B cell (primary cell): ENCODE measurements at regions not wholly inside any gene's neighbourhood (a gene's known extent, or its start where the extent isn't known, plus 50 kb on each side); places are given as distances from the start of the nearest gene placed in this dataset.

Source experiments
- ATAC-seq: fragments of 200-7000 bp; cut with Tn5 transposase; one replicate; pipeline ENCODE4 v1.10.0; 2021; ENCODE audit warnings: low read depth, mild to moderate bottlenecking, moderate number of reproducible peaks, moderate library complexity
- CTCF ChIA-PET: fragments of 350-600 bp; sonication (Branson Sonifier 250); formaldehyde crosslinking; loops from one replicate; lab custom pipeline; 2021; ENCODE audit warnings: antibody characterized with exemption, inconsistent platforms; lab: Charles Lee
- POLR2A ChIA-PET: fragments of 350-600 bp; sonication (Branson Sonifier 250); formaldehyde crosslinking; loops from one replicate; lab custom pipeline; 2021; ENCODE audit warnings: antibody characterized with exemption; lab: Charles Lee
- DNase-seq: peaks from one replicate; pipeline ENCODE4 v3.0.0; 2013
- H2AFZ ChIP-seq: 2 replicates; pipeline ENCODE4 v1.6.1; 2012; ENCODE audit warnings: mild to moderate bottlenecking, low read depth, low read length; ENCODE audit not compliant: insufficient read depth, poor library complexity, severe bottlenecking
- H3K27ac ChIP-seq, 2 donors: 1 replicate in 1 of 2; 2 replicates in 1 of 2; pipeline ENCODE4 v1.5.1; 2012 to 2013; ENCODE audit warnings: low read length in 2 of 2, mild to moderate bottlenecking in 2 of 2, moderate library complexity in 1 of 2
- H3K27me3 ChIP-seq, 4 experiments: fragments of 200-600 bp in 1 of 4; sonication (generic) in 1 of 4; replicated peaks in 1 of 4; 1 replicate in 2 of 4; 2 replicates in 2 of 4; pipeline versions ENCODE4 v1.6.1 to v1.7.0; 2013 to 2016; ENCODE audit warnings: low read length in 3 of 4, mild to moderate bottlenecking in 2 of 4, mixed read lengths in 1 of 4, moderate library complexity in 1 of 4; ENCODE audit not compliant: insufficient read depth in 4 of 4, control insufficient read depth in 3 of 4; ENCODE audit errors: control extremely low read depth in 1 of 4
- H3K36me3 ChIP-seq, 2 experiments: replicated peaks in 1 of 2; 1 replicate in 1 of 2; 2 replicates in 1 of 2; pipeline versions ENCODE4 v1.6.1 to v1.7.1; 2013; ENCODE audit warnings: low read length in 1 of 2; ENCODE audit not compliant: insufficient read depth in 2 of 2, control insufficient read depth in 1 of 2; ENCODE audit errors: control extremely low read depth in 1 of 2, extremely low read depth in 1 of 2
- H3K4me1 ChIP-seq, 2 donors: fragments of 200-600 bp in 1 of 2; sonication (generic) in 1 of 2; 1 replicate in 1 of 2; 2 replicates in 1 of 2; pipeline versions ENCODE4 v1.5.1 to v1.6.1; 2013 to 2017; ENCODE audit warnings: low read length in 2 of 2; ENCODE audit not compliant: control insufficient read depth in 2 of 2, insufficient read depth in 2 of 2
- H3K4me2 ChIP-seq: replicated peaks from 2 replicates; pipeline ENCODE3; 2012; ENCODE audit warnings: mild to moderate bottlenecking, low read depth, low read length; ENCODE audit not compliant: poor library complexity, severe bottlenecking
- H3K4me3 ChIP-seq, 5 experiments: fragments of 200-600 bp in 1 of 5; sonication (generic) in 1 of 5; 1 replicate in 3 of 5; 2 replicates in 2 of 5; pipeline versions ENCODE4 v1.5.1 to v1.7.0; 2011 to 2016; ENCODE audit warnings: low read length in 4 of 5, mild to moderate bottlenecking in 4 of 5, low read depth in 2 of 5, control low read depth in 1 of 5, moderate library complexity in 1 of 5; ENCODE audit not compliant: insufficient read depth in 1 of 5; ENCODE audit errors: control extremely low read depth in 1 of 5, extremely low read depth in 1 of 5
- H3K79me2 ChIP-seq: fragments of 200-600 bp; sonication (generic); one replicate; pipeline ENCODE4 v1.6.0; 2016; ENCODE audit warnings: low read length; ENCODE audit not compliant: control insufficient read depth, insufficient read depth
- H3K9ac ChIP-seq: fragments of 200-600 bp; sonication (generic); 2 replicates; pipeline ENCODE4 v1.6.1; 2017; ENCODE audit warnings: mild to moderate bottlenecking, low read length, moderate library complexity
- H3K9me3 ChIP-seq, 3 donors: one replicate each; pipeline versions ENCODE4 v1.6.1 to v1.7.1; 2013; ENCODE audit warnings: low read length in 2 of 3; ENCODE audit not compliant: control insufficient read depth in 2 of 3, insufficient read depth in 1 of 3; ENCODE audit errors: control extremely low read depth in 1 of 3
- H4K20me1 ChIP-seq: 2 replicates; pipeline ENCODE4 v1.6.0; 2012; ENCODE audit warnings: mild to moderate bottlenecking, low read length; ENCODE audit not compliant: insufficient read depth, control insufficient read depth, poor library complexity, severe bottlenecking
- H3K27ac Mint-ChIP-seq: one replicate; pipeline ENCODE4 v1.8.0; 2021; ENCODE audit warnings: mixed read lengths
- H3K27me3 Mint-ChIP-seq: one replicate; pipeline ENCODE4 v1.8.0; 2021; ENCODE audit warnings: mixed read lengths
- H3K4me1 Mint-ChIP-seq: one replicate; pipeline ENCODE4 v1.8.0; 2021; ENCODE audit warnings: mixed read lengths
- H3K4me3 Mint-ChIP-seq: one replicate; pipeline ENCODE4 v1.8.0; 2021; ENCODE audit warnings: mixed read lengths
- H3K9me3 Mint-ChIP-seq: one replicate; pipeline ENCODE4 v1.8.0; 2022; ENCODE audit warnings: mixed read lengths; ENCODE audit not compliant: insufficient read depth
- CTCF ChIP-seq: fragments of 200-600 bp; IDR thresholded peaks from one replicate; pipeline ENCODE4 v1.8.0; 2022; ENCODE audit warnings: antibody characterized with exemption, mild to moderate bottlenecking
- EZH2 ChIP-seq: IDR thresholded peaks from 2 replicates; pipeline ENCODE4 v1.6.1; 2012; ENCODE audit warnings: borderline replicate concordance, low read depth, mild to moderate bottlenecking, moderate library complexity, low read length; ENCODE audit not compliant: insufficient read depth, poor library complexity, severe bottlenecking
- WGBS: methylation state at CpG from one replicate; pipeline ENCODE4 v1.1.5; 2013; ENCODE audit warnings: missing lambda C conversion rate; ENCODE audit not compliant: insufficient coverage; 5-methylcytosine and 5-hydroxymethylcytosine counted together
- intact Hi-C: fragments of 100-400 bp; cut with micrococcal nuclease; formaldehyde crosslinking; loops from one replicate; pipeline ENCODE4 v1.10.0; 2022

GRCh38 chr14:82003426-82003825 is 469.8 kb upstream of the SEL1L start:
- TF ChIP-seq CTCF (no peak), EZH2 (no peak)
- WGBS = no CpG with 5 or more reads among the region's 1 CpG
- POLR2A ChIA-PET = no interaction called here

GRCh38 chr14:82009076-82009475 is 475.4 kb upstream of the SEL1L start:
- H3K4me2 ChIP-seq = no peak overlapping the region
- H3K9me3 ChIP-seq = peaks cover 0 to 13% (median 7%) of the 10 kb centered on the region in 3 donors
- WGBS = 50% methylated on average over 1 of the region's 3 CpGs
- Mint-ChIP-seq H3K4me1 (no peaks in the 10 kb centered on the region), H3K9me3 (peaks cover 6% of the 10 kb centered on the region), H3K27me3 (no peaks in the 10 kb centered on the region), H3K27ac (no peak overlapping the region), H3K4me3 (no peak overlapping the region)
- DNase-seq (no peak), ATAC-seq (no peak)
- TF ChIP-seq EZH2 (no peak), CTCF (no peak)
- H3K36me3 ChIP-seq = no peaks in the 10 kb centered on the region
- POLR2A ChIA-PET = no interaction called here
- H3K4me1 ChIP-seq = no peaks in the 10 kb centered on the region
- no peak overlapping the region for H2AFZ ChIP-seq
- intact Hi-C loops = no loop called here
- no peaks in the 10 kb centered on the region for H3K27me3 ChIP-seq
- no peak overlapping the region for H3K9ac ChIP-seq
- CTCF ChIA-PET = no interaction called here
- no peak overlapping the region for H3K27ac ChIP-seq
- H3K4me3 ChIP-seq = no peak overlapping the region
- H4K20me1 ChIP-seq = no peaks in the 10 kb centered on the region
- H3K79me2 ChIP-seq = no peaks in the 10 kb centered on the region

More at GRCh38 chr14:82003426-82003825, 469.8 kb upstream of the SEL1L start:
- Histone ChIP-seq H3K79me2 (no peaks in the 10 kb centered on the region), H3K4me3 (no peak overlapping the region), H3K27me3 (no peaks in the 10 kb centered on the region), H3K4me2 (no peak overlapping the region), H3K36me3 (no peaks in the 10 kb centered on the region), H2AFZ (no peak overlapping the region), H3K9me3 (peaks cover 0 to 4% (median 0%) of the 10 kb centered on the region in 3 donors), H4K20me1 (no peaks in the 10 kb centered on the region), H3K4me1 (no peaks in the 10 kb centered on the region), H3K27ac (no peak overlapping the region), H3K9ac (no peak overlapping the region)
- intact Hi-C loops = no loop called here
- Mint-ChIP-seq H3K27me3 (no peaks in the 10 kb centered on the region), H3K4me1 (no peaks in the 10 kb centered on the region), H3K9me3 (peaks cover 7% of the 10 kb centered on the region), H3K4me3 (no peak overlapping the region), H3K27ac (no peak overlapping the region)
- CTCF ChIA-PET = interaction anchor here (0.7 kb wide), 1 partner anchor 29 kb away, joined by 5 read pairs; no protein-coding TSS in a partner anchor
- ATAC-seq (no peak), DNase-seq (no peak)
